GM21526 (cell line): ENCODE measurements at regions not wholly inside any gene's neighbourhood (a gene's known extent, or its start where the extent isn't known, plus 50 kb on each side); places are given as distances from the start of the nearest gene placed in this dataset.

ENCODE experiments used
- ATAC-seq: cut with Tn5 transposase; IDR thresholded peaks from one replicate; pipeline ENCODE4 v1.9.1; 2021; ENCODE audit warnings: moderate library complexity; ENCODE audit not compliant: unreplicated experiment, low FRiP score

GRCh38 chr3:3633761-3634160 lies 165.5 kb upstream of the LRRN1 start:
- no peak for ATAC-seq

GRCh38 chr3:3632449-3632848 lies 166.8 kb upstream of the LRRN1 start:
- no peak for ATAC-seq

- no peak for ATAC-seq
Observed at GRCh38 chr3:3631114-3631513, 168.1 kb upstream of the LRRN1 start.

GRCh38 chr3:3629911-3630310 lies 169.3 kb upstream of the LRRN1 start:
- ATAC-seq: no peak

GRCh38 chr3:3628676-3629328 lies 170.4 kb upstream of the LRRN1 start:
- ATAC-seq: no peak

- no peak for ATAC-seq
Observed at GRCh38 chr3:3627114-3627513, 172.1 kb upstream of the LRRN1 start.

- ATAC-seq: no peak
Observed at GRCh38 chr3:3625544-3626271, 173.5 kb upstream of the LRRN1 start.

GRCh38 chr3:3619815-3620214 lies 179.4 kb upstream of the LRRN1 start:
- no peak for ATAC-seq

GRCh38 chr3:3618623-3619022 lies 180.6 kb upstream of the LRRN1 start:
- ATAC-seq: no peak

GRCh38 chr3:3615533-3615932 lies 183.7 kb upstream of the LRRN1 start:
- no peak for ATAC-seq

GRCh38 chr3:3610581-3611298 lies 188.5 kb upstream of the LRRN1 start:
- ATAC-seq: no peak

GRCh38 chr3:3606321-3606720 lies 192.9 kb upstream of the LRRN1 start:
- ATAC-seq: no peak

GRCh38 chr3:3605226-3605625 lies 194.0 kb upstream of the LRRN1 start:
- no peak for ATAC-seq

- no peak for ATAC-seq
Observed at GRCh38 chr3:3603351-3603750, 195.9 kb upstream of the LRRN1 start.

- no peak for ATAC-seq
Observed at GRCh38 chr3:3600665-3601340, 198.4 kb upstream of the LRRN1 start.

GRCh38 chr3:3599016-3599415 lies 200.2 kb upstream of the LRRN1 start:
- ATAC-seq: no peak

GRCh38 chr3:3594986-3595385 lies 204.2 kb upstream of the LRRN1 start:
- no peak for ATAC-seq

- ATAC-seq: peak; percentile 79
Observed at GRCh38 chr3:3589715-3590130, 209.5 kb upstream of the LRRN1 start.

- no peak for ATAC-seq
Observed at GRCh38 chr3:3587647-3587972, 211.6 kb upstream of the LRRN1 start.

GRCh38 chr3:3586843-3587646 lies 212.2 kb upstream of the LRRN1 start:
- ATAC-seq: no peak
